GM13976 (cell line): ENCODE measurements at regions not wholly inside any gene's neighbourhood (a gene's known extent, or its start where the extent isn't known, plus 50 kb on each side); places are given as distances from the start of the nearest gene placed in this dataset.
"Not testable (repeated sequence)": the region's sequence is repeated elsewhere in the genome, so short reads cannot be mapped to it uniquely, and the experiment has no call there.

ENCODE experiments used
- DNase-seq: peaks from one replicate; pipeline ENCODE4 v3.0.0; 2012; ENCODE audit warnings: low spot score
- CTCF ChIP-seq: IDR thresholded peaks from 2 replicates; pipeline ENCODE4 v1.5.1; 2012; ENCODE audit warnings: borderline replicate concordance, mild to moderate bottlenecking; ENCODE audit not compliant: insufficient read depth; ENCODE audit errors: extremely low read depth, missing control alignments, control extremely low read depth
- in situ Hi-C: fragments of 300-500 bp; cut with MboI; formaldehyde crosslinking; loops from one replicate; pipeline ENCODE4 v1.12.0; 2022; ENCODE audit warnings: low sequenced_read_pairs, mixed read lengths, inconsistent platforms; ENCODE audit not compliant: unreplicated experiment

- DNase-seq, result peak; percentile 6
- in situ Hi-C loops, result no loop called here
- no peak for TF ChIP-seq CTCF
These were observed 220.0 kb upstream of the SGCG start for GRCh38 chr13:22960827-22961226.

DNA sequence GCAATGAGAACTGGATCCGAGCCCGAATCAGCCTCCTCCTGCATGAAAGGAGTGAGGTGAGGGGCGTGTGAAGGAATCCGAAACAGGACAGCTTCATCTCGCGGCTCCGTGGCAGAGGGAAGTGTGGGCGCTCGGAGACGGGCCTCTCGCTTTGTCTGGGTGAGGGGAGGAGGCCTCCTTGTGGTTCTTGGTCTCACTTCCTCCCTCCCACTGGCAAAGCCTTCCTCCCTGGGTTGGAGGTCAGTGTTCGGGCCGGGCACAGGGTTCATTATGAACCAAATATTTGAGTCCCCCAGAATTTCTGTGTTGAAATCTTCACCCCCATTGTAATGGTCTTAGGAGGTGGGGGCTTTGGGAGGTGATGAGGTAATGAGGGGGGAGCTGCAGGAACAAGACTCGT, 219.4 kb upstream of the SGCG start:
- DNase-seq, result peak; percentile 2
- in situ Hi-C loops, result not testable (repeated sequence)

DNA sequence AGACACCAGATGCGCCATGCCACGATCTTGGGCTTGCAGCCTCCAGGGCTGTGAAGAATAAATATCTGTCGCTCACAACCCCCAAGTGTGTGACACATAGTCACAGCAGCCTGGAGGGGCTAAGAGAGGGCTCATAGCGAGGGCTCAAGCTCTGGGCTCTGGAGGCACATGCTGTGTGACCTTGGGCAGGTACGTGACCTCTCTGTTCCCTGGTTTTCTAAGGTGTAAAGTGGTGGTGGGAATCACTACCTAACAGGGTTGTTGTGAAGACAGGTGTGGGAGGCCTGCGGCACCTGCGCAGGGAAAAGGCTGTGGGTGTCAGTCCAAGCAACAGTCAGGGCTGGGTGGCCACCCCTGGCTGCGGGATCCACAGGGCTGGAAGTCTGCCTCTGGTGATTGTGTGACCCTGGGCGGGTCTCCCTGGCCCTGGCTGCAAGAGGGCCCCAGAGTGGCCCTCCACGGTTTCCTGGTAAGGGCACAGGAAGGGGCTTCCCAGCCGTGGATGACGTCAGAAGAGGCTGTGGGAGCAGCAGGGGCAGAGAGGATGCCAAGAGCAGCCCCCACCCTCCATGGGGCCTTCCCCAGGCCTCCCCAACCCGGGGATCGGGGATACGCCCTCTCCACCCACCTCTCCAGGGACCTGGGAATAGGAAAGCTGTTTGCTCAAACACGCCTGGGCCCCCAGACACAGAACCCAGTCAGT, 218.8 kb upstream of the SGCG start:
- peak; percentile 25 for DNase-seq
- in situ Hi-C loops, result no loop called here
- TF ChIP-seq CTCF, result no peak

GRCh38 chr13:22963384-22964053, 217.3 kb upstream of the SGCG start:
- in situ Hi-C loops, result not testable (repeated sequence)
- peak; percentile 4 for DNase-seq

DNA sequence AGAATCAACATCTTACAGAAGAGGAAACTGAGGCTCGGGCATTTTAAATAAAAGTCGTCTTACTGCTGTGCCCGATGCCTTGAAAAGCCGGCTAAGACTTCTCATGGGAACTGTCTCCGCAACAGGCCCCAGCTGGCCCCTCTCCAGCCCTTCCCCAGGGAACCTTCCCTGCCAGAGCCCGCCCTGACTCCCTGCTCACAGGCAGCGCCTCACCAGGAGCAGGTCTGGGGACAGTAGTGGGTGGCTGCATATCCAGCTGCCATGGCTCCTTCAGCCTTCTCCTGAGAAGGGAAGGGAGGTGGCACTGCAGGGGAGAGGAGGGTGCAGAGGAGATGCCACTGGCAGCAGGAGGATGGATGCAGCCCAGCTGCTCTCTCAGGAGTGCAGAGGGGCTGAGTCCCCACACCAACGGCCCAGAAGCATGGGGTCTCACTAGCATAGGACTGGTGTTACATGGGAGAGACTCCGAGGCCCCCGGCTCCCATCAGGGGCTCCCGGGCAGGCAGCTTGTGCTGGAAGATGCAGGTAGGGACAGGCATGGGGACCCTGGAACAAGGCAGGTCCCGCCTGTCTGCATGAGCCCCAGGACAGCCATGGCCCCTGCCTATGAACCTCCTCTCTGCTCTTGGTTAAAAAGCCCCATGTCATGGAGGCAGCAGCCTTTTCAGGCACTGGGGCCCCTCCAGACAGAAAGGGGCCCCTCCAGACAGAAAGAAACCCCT, 216.4 kb upstream of the SGCG start:
- DNase-seq, result peak; percentile 5
- no peak for TF ChIP-seq CTCF
- in situ Hi-C loops, result no loop called here

DNA sequence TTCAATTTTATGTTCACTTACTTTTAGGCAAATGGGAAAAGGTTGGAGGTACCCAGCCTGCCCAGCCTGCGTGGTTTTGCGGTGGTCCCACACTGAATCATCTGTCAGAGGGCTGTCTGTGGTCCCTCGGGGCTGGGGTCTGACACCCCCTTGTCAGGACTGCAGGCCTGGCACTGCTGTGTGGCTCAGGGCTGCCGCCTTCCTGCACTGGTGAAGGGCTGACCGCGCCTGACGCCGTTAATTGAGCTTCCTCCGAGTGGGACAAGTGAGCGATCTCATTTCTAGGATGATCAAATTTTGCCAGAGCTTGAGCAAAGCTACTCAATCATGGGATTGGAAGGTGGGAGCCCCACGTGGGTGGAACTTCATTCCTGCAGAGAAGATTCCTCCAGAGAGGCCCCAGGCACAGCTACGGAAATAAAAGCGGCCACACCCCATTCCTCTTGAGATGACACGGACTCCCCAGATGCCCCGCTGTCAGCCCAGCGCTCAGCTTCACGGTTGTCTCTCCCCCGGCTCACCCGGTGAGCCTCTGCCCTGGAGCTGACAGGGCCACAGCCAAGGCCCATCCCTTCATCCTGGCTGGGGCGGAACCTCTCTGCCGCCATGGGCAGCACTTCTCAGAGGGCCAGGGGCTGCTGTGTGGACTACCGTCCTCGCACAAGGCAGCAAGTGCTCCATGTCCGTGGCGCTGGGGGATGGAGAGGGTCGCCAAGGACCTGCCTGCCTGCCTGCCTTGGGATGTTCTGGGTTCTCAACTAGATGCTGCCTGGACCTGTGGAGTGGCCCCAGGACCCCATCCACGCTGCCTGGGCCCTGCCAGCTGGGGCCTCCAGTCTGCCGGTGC, 215.5 kb upstream of the SGCG start:
- DNase-seq, in situ Hi-C loops: not testable (repeated sequence)

- in situ Hi-C loops, DNase-seq: not testable (repeated sequence)
These were observed 214.9 kb upstream of the SGCG start for GRCh38 chr13:22965858-22966239.

GRCh38 chr13:22966753-22967152, 214.0 kb upstream of the SGCG start:
- DNase-seq, in situ Hi-C loops: not testable (repeated sequence)

DNA sequence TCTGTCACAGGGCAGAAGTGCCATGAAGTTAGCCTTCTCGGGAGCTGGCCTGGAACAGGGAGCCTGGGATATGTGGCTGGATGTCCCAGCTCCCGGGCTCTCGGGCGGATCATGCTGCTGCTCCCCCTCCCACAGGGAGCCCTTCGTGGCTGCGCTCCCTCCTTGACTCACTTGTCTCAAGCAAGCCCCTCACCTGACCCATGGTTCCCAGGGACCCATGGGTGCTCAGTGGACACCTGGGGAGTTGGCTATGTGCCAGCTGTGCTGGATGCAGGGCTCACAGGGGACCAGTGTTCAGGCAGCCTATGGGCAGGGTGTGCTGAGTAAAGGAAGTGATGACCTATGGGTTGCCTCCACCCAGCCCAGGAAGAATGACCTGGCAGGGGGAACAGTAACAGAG, 213.1 kb upstream of the SGCG start:
- no peak for TF ChIP-seq CTCF
- in situ Hi-C loops, result no loop called here
- DNase-seq, result no peak
